GM18499 (cell line): ENCODE measurements at regions not wholly inside any gene's neighbourhood (a gene's known extent, or its start where the extent isn't known, plus 50 kb on each side); places are given as distances from the start of the nearest gene placed in this dataset.
"Not testable (repeated sequence)": the region's sequence is repeated elsewhere in the genome, so short reads cannot be mapped to it uniquely, and the experiment has no call there.

Experiments
- ATAC-seq: cut with Tn5 transposase; IDR thresholded peaks from one replicate; pipeline ENCODE4 v1.9.1; 2021; ENCODE audit warnings: moderate number of reproducible peaks; ENCODE audit not compliant: insufficient read depth, unreplicated experiment

GRCh38 chr9:82480921-82481320 lies 492.3 kb downstream of the SPATA31D1 start:
- ATAC-seq, result no peak

DNA sequence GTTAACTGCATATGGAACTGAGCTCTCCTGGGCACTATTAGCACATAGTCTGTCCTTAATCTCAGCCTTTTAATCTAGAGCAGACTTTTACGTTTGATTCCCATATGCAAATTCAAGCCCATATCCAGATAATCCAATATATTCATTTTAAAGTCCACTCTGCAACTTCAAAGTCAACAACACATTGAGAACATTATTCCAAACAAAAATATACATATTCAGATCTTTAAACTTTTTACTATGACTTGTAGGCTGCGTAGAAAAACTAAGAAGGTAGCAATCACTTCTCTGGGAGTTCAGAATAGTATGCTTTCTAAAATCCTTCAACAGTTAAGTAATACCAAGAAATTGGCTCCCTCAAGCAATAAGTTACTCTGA lies 499.4 kb downstream of the SPATA31D1 start:
- ATAC-seq, result no peak

GRCh38 chr9:82488313-82489200 lies 500.0 kb downstream of the SPATA31D1 start:
- ATAC-seq, result no peak

DNA sequence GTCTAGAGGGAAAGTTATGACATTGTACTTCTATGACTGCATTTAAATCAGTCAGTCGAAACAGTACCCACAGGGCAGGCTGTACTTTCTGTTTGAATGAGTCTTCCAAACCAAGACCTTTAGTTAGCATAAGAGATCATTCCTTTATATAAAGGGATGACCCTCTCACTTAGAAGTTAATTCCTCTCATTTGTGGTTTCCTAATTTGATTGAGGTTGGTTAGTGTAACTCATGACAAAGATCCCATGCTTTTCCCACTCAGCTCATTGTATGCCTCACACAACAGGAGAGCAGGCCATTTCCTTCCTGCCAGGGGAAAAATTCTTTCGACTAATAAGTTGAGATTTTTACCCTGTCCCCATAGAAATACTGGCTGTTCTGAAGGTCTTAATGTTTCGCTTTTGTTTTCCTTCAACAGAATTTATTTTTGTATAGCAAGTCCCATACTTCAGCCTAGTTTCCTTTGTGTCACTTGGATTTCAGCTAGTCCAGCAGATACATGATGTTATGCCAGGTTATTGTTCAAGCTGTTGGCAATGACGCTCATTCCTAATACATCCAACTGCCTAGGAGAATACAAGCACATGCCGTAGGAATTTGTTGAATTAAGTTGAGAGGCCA lies 500.7 kb downstream of the SPATA31D1 start:
- no peak for ATAC-seq

- no peak for ATAC-seq
These were observed 501.5 kb downstream of the SPATA31D1 start for GRCh38 chr9:82490019-82490499.

GRCh38 chr9:82490821-82491220 lies 502.2 kb downstream of the SPATA31D1 start:
- ATAC-seq, result not testable (repeated sequence)

GRCh38 chr9:82491604-82492003 lies 503.0 kb downstream of the SPATA31D1 start:
- no peak for ATAC-seq

- no peak for ATAC-seq
These were observed 503.7 kb downstream of the SPATA31D1 start for GRCh38 chr9:82492274-82492673.

GRCh38 chr9:82495884-82496777 lies 507.6 kb downstream of the SPATA31D1 start:
- no peak for ATAC-seq

DNA sequence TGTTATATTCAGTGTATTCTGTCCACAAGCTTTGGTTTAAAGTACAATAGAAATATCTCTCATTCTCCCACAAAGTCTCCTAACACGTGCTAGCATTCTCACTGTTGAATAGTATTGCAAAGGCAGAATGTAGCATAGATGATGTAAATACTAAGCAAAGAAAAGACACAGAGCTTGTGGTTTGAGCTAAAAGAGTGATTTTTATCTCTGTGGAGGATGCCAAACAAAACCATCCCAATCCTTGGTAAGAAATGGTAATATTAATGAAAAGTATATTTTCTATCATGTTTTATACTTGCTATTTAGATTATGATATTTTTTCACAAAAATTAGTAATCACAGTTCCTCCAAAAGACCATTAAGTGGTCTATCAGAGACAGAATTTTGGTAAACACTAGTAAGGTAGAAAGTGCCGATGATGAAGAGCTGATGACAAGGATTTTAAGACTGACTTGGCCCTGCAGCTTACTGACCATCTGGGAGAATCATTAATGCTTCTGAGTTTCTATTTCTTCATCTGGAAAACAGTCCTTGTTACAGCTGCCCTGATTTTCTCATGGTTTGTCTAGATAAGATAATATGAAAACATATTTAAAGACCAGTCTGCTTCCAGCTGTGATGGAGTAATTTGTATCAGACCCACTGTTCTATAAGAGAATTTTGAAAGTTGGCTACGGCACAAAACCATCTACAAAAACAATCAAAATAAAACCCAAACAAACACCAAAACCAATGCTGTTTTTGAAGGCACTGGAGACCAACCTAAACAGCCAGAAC lies 510.2 kb downstream of the SPATA31D1 start:
- no peak for ATAC-seq

DNA sequence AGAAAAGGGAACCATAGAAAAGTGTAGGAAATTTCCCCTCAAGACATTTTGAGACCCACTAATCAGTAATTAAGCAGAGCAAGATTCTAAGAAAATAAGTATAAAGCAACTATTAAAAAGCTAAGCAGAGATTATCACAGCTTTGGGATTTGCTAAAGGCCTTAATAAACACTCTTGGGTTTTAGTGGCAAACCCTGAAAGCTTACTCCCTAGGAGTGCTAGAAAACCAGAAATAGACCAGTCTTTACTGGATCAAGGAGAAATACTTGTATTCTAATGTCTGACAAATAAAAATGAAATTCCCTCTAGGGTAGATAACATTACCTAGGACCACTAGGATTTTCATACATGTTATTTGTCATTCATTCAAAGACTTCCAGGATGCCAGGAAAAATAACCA lies 510.8 kb downstream of the SPATA31D1 start:
- no peak for ATAC-seq

DNA sequence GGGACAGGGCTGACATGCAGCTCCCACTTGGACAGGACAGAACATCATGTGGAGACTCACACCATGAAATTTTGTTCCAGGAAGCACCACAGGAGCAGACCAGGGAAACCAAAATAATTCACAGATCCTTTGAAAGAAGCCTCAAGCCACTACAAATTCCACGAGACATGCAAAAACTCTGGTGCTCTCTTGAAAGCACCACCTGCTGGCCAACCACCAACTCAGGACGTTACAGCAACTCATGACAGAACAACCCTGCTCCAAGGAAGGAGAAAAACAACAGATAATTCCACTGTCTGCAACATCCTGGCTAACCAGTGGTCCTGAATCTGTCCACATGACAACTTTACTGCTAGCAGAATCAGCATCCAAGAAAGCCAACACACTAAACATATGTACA lies 516.0 kb downstream of the SPATA31D1 start:
- ATAC-seq, result no peak

DNA sequence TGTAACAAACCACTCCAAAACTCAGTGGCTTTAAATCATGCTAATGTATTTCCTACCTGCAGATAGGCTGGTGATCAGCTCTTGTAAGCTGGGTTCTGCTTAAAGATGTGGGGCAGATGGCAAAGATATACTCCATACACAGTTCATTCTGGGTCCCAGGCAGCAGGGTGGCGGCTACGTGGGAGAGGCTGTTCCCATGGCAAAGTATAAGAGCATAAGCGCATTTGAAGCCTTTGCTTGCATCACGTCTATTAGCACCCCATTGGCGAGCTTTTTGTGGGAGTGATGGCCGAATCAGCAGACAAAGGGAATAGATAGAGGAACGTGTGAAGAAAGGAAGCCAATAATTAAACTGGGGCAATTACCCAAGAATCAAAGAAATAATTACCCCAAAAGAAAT lies 523.1 kb downstream of the SPATA31D1 start:
- no peak for ATAC-seq

DNA sequence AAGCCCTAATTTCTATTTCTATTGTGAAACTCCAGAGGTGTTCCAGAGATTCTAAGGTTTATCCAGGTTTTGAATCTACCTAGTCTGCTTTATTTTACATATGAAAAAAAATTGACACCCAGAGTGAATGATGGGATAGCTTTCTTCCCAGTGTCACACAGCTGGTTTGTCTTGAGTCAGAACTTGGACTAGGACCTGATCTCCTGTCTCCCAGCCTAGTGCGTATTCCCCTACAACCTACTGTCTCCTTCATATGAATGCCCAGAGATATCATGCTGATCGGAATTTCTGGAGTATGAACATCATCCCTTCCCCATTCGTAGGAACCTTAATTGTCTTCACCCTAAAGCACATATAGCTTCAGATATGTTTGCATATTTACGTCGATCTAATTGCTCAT lies 524.2 kb downstream of the SPATA31D1 start:
- ATAC-seq, result no peak

- ATAC-seq, result no peak
These were observed 524.7 kb downstream of the SPATA31D1 start for GRCh38 chr9:82513242-82513751.

- ATAC-seq, result no peak
These were observed 525.6 kb downstream of the SPATA31D1 start for GRCh38 chr9:82513976-82514735.

DNA sequence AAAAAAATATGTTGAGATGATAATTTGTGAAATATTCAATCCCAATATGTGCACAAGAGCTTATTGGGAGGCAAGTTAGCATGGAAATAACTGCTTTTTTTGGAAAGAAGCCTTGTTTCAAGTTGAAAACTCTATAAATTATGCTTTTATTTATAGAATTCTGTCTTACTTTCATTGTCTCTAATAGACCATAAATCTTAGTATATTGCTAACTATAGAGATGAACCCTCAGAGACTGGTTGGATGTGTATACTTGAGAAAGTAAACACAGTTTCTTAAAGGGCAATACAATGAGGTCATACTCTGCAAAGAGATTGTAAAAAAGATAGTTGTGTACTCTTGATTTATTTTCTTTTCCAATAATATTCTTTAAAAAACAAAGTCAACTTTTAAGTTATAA lies 530.3 kb downstream of the SPATA31D1 start:
- ATAC-seq, result no peak

- no peak for ATAC-seq
These were observed 530.8 kb downstream of the SPATA31D1 start for GRCh38 chr9:82519332-82519731.

- ATAC-seq, result no peak
These were observed 535.8 kb downstream of the SPATA31D1 start for GRCh38 chr9:82524407-82524806.
